ENCODE measurements at regions not wholly inside any gene's neighbourhood (a gene's known extent, or its start where the extent isn't known, plus 50 kb on each side); places are given as distances from the start of the nearest gene placed in this dataset.

GRCh38 chr5:62130107-62130506, 175.9 kb upstream of the KIF2A start:
- TF ChIP-seq CTCF (conservative IDR thresholded peaks at IDR 0.05) (no peak), EZH2 (IDR thresholded peaks at IDR 0.05; ENCODE audit: low read depth) (no peak)
